H1 (cell line): ENCODE measurements at regions not wholly inside any gene's neighbourhood (a gene's known extent, or its start where the extent isn't known, plus 50 kb on each side); places are given as distances from the start of the nearest gene placed in this dataset.

Source experiments
- CTCF ChIA-PET: fragments of 300-600 bp; sonication (Branson Sonifier 250); formaldehyde crosslinking; loops from one replicate; lab custom pipeline; 2021; ENCODE audit not compliant: partially characterized antibody; lab: Charles Lee
- POLR2A ChIA-PET: fragments of 300-600 bp; sonication (Branson Sonifier 250); formaldehyde crosslinking; loops from one replicate; lab custom pipeline; 2021; ENCODE audit warnings: inconsistent platforms; ENCODE audit not compliant: partially characterized antibody; lab: Charles Lee
- DNase-seq, 2 experiments: peaks; one replicate each; pipeline versions ENCODE4 v3.0.0 to v3.0.0-alpha.2; 2010 to 2022; ENCODE audit warnings: low spot score in 2 of 2, low read depth in 1 of 2, mixed read lengths in 1 of 2
- FAIRE-seq: peaks from 2 replicates; lab custom pipeline; 2011; peaks lifted over from hg19 to GRCh38; lab: Jason Lieb, UNC
- H2AFZ ChIP-seq: 2 replicates; pipeline ENCODE4 v1.8.1; 2012; ENCODE audit warnings: low read length, inconsistent platforms
- H2AK5ac ChIP-seq: 2 replicates; pipeline ENCODE4 v1.6.1; 2013; ENCODE audit warnings: low read depth, low read length
- H2BK120ac ChIP-seq: replicated peaks from 2 replicates; pipeline ENCODE3; 2013; ENCODE audit warnings: low read depth, low read length, inconsistent platforms
- H2BK12ac ChIP-seq: 2 replicates; pipeline ENCODE4 v1.6.1; 2013; ENCODE audit warnings: low read depth, low read length
- H2BK15ac ChIP-seq: 2 replicates; pipeline ENCODE4 v1.6.1; 2013; ENCODE audit warnings: low read length
- H2BK20ac ChIP-seq: 2 replicates; pipeline ENCODE4 v1.6.1; 2013; ENCODE audit warnings: low read length
- H2BK5ac ChIP-seq: 2 replicates; pipeline ENCODE4 v1.6.1; 2013; ENCODE audit warnings: low read depth, low read length
- H3K14ac ChIP-seq: 2 replicates; pipeline ENCODE4 v1.6.1; 2013; ENCODE audit warnings: inconsistent platforms; ENCODE audit not compliant: insufficient read length
- H3K18ac ChIP-seq: 2 replicates; pipeline ENCODE4 v1.6.1; 2013; ENCODE audit warnings: low read length; ENCODE audit errors: extremely low read depth
- H3K23ac ChIP-seq: 2 replicates; pipeline ENCODE4 v1.6.1; 2013; ENCODE audit warnings: inconsistent platforms; ENCODE audit not compliant: insufficient read length
- H3K23me2 ChIP-seq: 2 replicates; pipeline ENCODE4 v1.6.1; 2013; ENCODE audit warnings: low read depth, low read length
- H3K27ac ChIP-seq: 2 replicates; pipeline ENCODE4 v1.6.1; 2011; ENCODE audit warnings: low read depth, low read length, inconsistent platforms
- H3K27me3 ChIP-seq, 4 experiments: replicated peaks in 1 of 4; 1 replicate in 1 of 4; 2 replicates in 3 of 4; pipeline versions ENCODE4 v1.6.1 to v1.8.1; 2011 to 2013; ENCODE audit warnings: low read length in 3 of 4, mild to moderate bottlenecking in 3 of 4, inconsistent platforms in 2 of 4, mixed read lengths in 2 of 4, moderate library complexity in 1 of 4; ENCODE audit not compliant: control insufficient read depth in 3 of 4, insufficient read depth in 3 of 4; ENCODE audit errors: extremely low read depth in 1 of 4
- H3K36me3 ChIP-seq, 4 experiments: 2 replicates each; pipeline versions ENCODE4 v1.6.1 to v1.8.1; 2011 to 2013; ENCODE audit warnings: mild to moderate bottlenecking in 4 of 4, low read length in 3 of 4, moderate library complexity in 2 of 4, control low read depth in 1 of 4, inconsistent platforms in 1 of 4; ENCODE audit not compliant: insufficient read depth in 4 of 4, control insufficient read depth in 2 of 4
- H3K4ac ChIP-seq: replicated peaks from 2 replicates; pipeline ENCODE3; 2013; ENCODE audit warnings: low read length, low read depth, mixed read lengths, inconsistent platforms; ENCODE audit not compliant: insufficient read length
- H3K4me1 ChIP-seq, 4 experiments: replicated peaks in 1 of 4; 1 replicate in 1 of 4; 2 replicates in 3 of 4; pipeline versions ENCODE4 v1.6.1 to v1.8.1; 2011 to 2013; ENCODE audit warnings: low read length in 3 of 4, inconsistent platforms in 2 of 4, mixed read lengths in 1 of 4; ENCODE audit not compliant: insufficient read depth in 4 of 4, control insufficient read depth in 3 of 4
- H3K4me2 ChIP-seq, 2 experiments: 2 replicates each; pipeline versions ENCODE4 v1.6.1 to v1.8.1; 2011 to 2013; ENCODE audit warnings: low read depth in 2 of 2, low read length in 2 of 2, control low read depth in 1 of 2, inconsistent platforms in 1 of 2, mild to moderate bottlenecking in 1 of 2; ENCODE audit not compliant: insufficient read depth in 1 of 2
- H3K4me3 ChIP-seq, 4 experiments: fragments of 200-600, 300-600 bp in 1 of 4; sonication (generic), shearing (Covaris generic), sonication (Bioruptor Twin) in 1 of 4; 2 replicates each; pipeline versions ENCODE4 v1.5.1 to v1.8.1; 2011 to 2016; ENCODE audit warnings: low read length in 4 of 4, low read depth in 3 of 4, control low read depth in 2 of 4, inconsistent platforms in 2 of 4, mild to moderate bottlenecking in 2 of 4, mixed read lengths in 1 of 4, moderate library complexity in 1 of 4; ENCODE audit not compliant: insufficient read depth in 2 of 4; ENCODE audit errors: extremely low read depth in 1 of 4
- H3K56ac ChIP-seq: replicated peaks from 2 replicates; pipeline ENCODE3; 2013; ENCODE audit warnings: low read depth, mild to moderate bottlenecking, mixed read lengths, low read length, inconsistent platforms; ENCODE audit not compliant: insufficient read length
- H3K79me1 ChIP-seq: 2 replicates; pipeline ENCODE4 v1.6.1; 2013; ENCODE audit warnings: low read depth, low read length, control low read depth
- H3K79me2 ChIP-seq, 2 experiments: 2 replicates each; pipeline versions ENCODE4 v1.6.1 to v1.8.1; 2012 to 2013; ENCODE audit warnings: low read length in 2 of 2, mild to moderate bottlenecking in 2 of 2, inconsistent platforms in 1 of 2; ENCODE audit not compliant: insufficient read depth in 2 of 2, control insufficient read depth in 1 of 2
- H3K9ac ChIP-seq, 4 experiments: replicated peaks in 1 of 4; 1 replicate in 1 of 4; 2 replicates in 3 of 4; pipeline versions ENCODE4 v1.6.1 to v1.8.1; 2011 to 2013; ENCODE audit warnings: low read depth in 3 of 4, low read length in 3 of 4, control low read depth in 2 of 4, mild to moderate bottlenecking in 2 of 4, moderate library complexity in 2 of 4, inconsistent platforms in 1 of 4; ENCODE audit errors: extremely low read depth in 1 of 4
- H3K9me3 ChIP-seq, 2 experiments: 2 replicates each; pipeline versions ENCODE4 v1.6.1 to v1.8.1; 2012 to 2013; ENCODE audit warnings: mild to moderate bottlenecking in 2 of 2, moderate library complexity in 2 of 2, control low read depth in 1 of 2, inconsistent platforms in 1 of 2, low read depth in 1 of 2, low read length in 1 of 2, mixed read lengths in 1 of 2; ENCODE audit not compliant: insufficient read depth in 2 of 2
- H4K20me1 ChIP-seq, 2 experiments: replicated peaks in 1 of 2; 2 replicates each; pipeline versions ENCODE3 to v1.8.1; 2011 to 2013; ENCODE audit warnings: inconsistent platforms in 2 of 2, low read length in 2 of 2, mild to moderate bottlenecking in 1 of 2; ENCODE audit not compliant: insufficient read depth in 2 of 2, control insufficient read depth in 1 of 2
- H4K5ac ChIP-seq: 2 replicates; pipeline ENCODE4 v1.6.1; 2013; ENCODE audit warnings: low read length, low read depth, mixed read lengths, inconsistent platforms; ENCODE audit not compliant: insufficient read length
- H4K8ac ChIP-seq: 2 replicates; pipeline ENCODE4 v1.8.0; 2013; ENCODE audit warnings: mild to moderate bottlenecking, moderate library complexity, low read length, inconsistent platforms; ENCODE audit not compliant: insufficient read depth; ENCODE audit errors: extremely low read depth
- H4K91ac ChIP-seq: replicated peaks from 2 replicates; pipeline ENCODE3; 2013; ENCODE audit warnings: low read length, mixed read lengths, inconsistent platforms; ENCODE audit not compliant: insufficient read length
- CBX5 ChIP-seq: fragments of 300-800, 300-1000 bp; sonication (generic); IDR thresholded peaks from 2 replicates; pipeline ENCODE4 v1.7.1; 2016; ENCODE audit warnings: antibody characterized with exemption, low read length, low read depth
- EGR1 ChIP-seq: IDR thresholded peaks from 2 replicates; pipeline ENCODE4 v1.6.1; 2011; ENCODE audit warnings: low read depth, low read length, borderline replicate concordance
- EP300 ChIP-seq, 2 experiments: IDR thresholded peaks; 1 replicate in 1 of 2; 2 replicates in 1 of 2; pipeline ENCODE4 v1.6.1; 2011 to 2012; ENCODE audit warnings: low read depth in 2 of 2, low read length in 2 of 2, mild to moderate bottlenecking in 2 of 2, borderline replicate concordance in 1 of 2, inconsistent platforms in 1 of 2, moderate library complexity in 1 of 2
- PHF8 ChIP-seq: fragments of 200-600 bp; sonication (generic); conservative IDR thresholded peaks from 2 replicates; pipeline ENCODE4 v1.7.1; 2012; ENCODE audit warnings: low read depth, mild to moderate bottlenecking, inconsistent platforms, low read length, moderate library complexity
- SAP30 ChIP-seq: fragments of 300-600 bp; sonication (generic); IDR thresholded peaks from 2 replicates; pipeline ENCODE4 v1.7.1; 2012; ENCODE audit warnings: low read length, moderate library complexity, mild to moderate bottlenecking, inconsistent platforms; ENCODE audit not compliant: insufficient read depth, insufficient replicate concordance
- WGBS, 2 experiments: shearing (Covaris generic) in 1 of 2; methylation state at CpG; one replicate each; pipeline versions ENCODE4 v1.1.6 to v1.1.7; 2013 to 2015; ENCODE audit warnings: low lambda C conversion rate in 2 of 2, mixed read lengths in 2 of 2, inconsistent platforms in 1 of 2, low coverage in 1 of 2, missing lambda C conversion rate in 1 of 2; ENCODE audit not compliant: insufficient replicate concordance in 2 of 2, insufficient coverage in 1 of 2, insufficient read length in 1 of 2; ENCODE audit errors: extremely low coverage in 1 of 2, missing lambda C conversion rate in 1 of 2; 5-methylcytosine and 5-hydroxymethylcytosine counted together

DNA sequence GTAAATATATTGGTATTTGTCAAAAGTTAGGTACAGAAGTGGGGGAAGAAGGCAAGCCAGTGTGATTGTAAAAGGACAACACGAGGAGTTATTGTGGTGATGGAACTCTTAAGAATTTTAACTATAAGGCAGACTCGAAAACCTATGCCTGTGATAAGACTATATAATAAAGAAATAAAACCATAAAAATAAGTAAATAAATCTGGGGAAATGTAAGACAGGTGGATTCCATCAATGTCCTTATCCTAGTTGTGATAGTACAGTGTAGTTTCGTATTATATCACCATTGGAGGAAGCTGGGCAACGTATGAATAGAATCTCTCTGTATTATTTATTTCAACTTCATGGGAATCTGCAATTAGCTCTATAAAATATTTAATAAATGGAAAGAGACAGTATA, 395.7 kb downstream of the CDC14C start:
- no peak overlapping the region for H3K56ac ChIP-seq
- DNase-seq (no peak), FAIRE-seq (no peak)
- no peak overlapping the region for H2BK12ac ChIP-seq
- H2AFZ ChIP-seq = no peak overlapping the region
- H4K5ac ChIP-seq = no peak overlapping the region
- H3K23ac ChIP-seq = no peak overlapping the region
- no peak overlapping the region for H2BK20ac ChIP-seq
- H3K14ac ChIP-seq = no peak overlapping the region
- no peak overlapping the region for H2BK120ac ChIP-seq
- no peaks in the 10 kb centered on the region for H3K4me1 ChIP-seq
- H2BK5ac ChIP-seq = no peak overlapping the region
- H3K18ac ChIP-seq = no peak overlapping the region
- no peak overlapping the region for H3K4me2 ChIP-seq
- H3K23me2 ChIP-seq = no peaks in the 10 kb centered on the region
- H2AK5ac ChIP-seq = no peak overlapping the region
- H2BK15ac ChIP-seq = no peak overlapping the region
- no peak overlapping the region for H3K4me3 ChIP-seq
- 88% methylated on average over 4 of the region's 4 CpGs; no CpG with 5 or more reads in 1 of the 2 experiments for WGBS, 2 experiments
- no peak overlapping the region for H3K27ac ChIP-seq
- ChIA-PET CTCF (interaction anchor here (1.3 kb wide), 1 partner anchor 319 kb away, joined by 5 read pairs; no protein-coding TSS in a partner anchor), POLR2A (no interaction called here)
- H3K36me3 ChIP-seq = no peaks in the 10 kb centered on the region
- no peaks in the 10 kb centered on the region for H3K79me2 ChIP-seq
- no peaks in the 10 kb centered on the region for H3K27me3 ChIP-seq
- no peak overlapping the region for H3K9ac ChIP-seq
- H3K9me3 ChIP-seq = no peaks in the 10 kb centered on the region
- H3K79me1 ChIP-seq = no peaks in the 10 kb centered on the region
- TF ChIP-seq PHF8 = no peak
- no peak for TF ChIP-seq CBX5
- TF ChIP-seq EP300 (IDR thresholded peaks at IDR 0.05; ENCODE audit: borderline replicate concordance in 1 of 2, low read depth in 2 of 2, low read length in 2 of 2) = no peak
- TF ChIP-seq EGR1 = no peak
- no peak for TF ChIP-seq SAP30
- H3K4ac ChIP-seq = no peak overlapping the region
- no peaks in the 10 kb centered on the region for H4K20me1 ChIP-seq
- no peak overlapping the region for H4K91ac ChIP-seq
- no peak overlapping the region for H4K8ac ChIP-seq
